GM23338 (cell line): ENCODE measurements at regions not wholly inside any gene's neighbourhood (a gene's known extent, or its start where the extent isn't known, plus 50 kb on each side); places are given as distances from the start of the nearest gene placed in this dataset.

ENCODE experiments used
- ATAC-seq: fragments of 200-7000 bp; cut with Tn5 transposase; 3 replicates; pipeline ENCODE4 v1.9.1; 2020
- DNase-seq: peaks from one replicate; pipeline ENCODE4 v3.0.0-alpha.2; 2015; ENCODE audit warnings: low spot score
- H2AFZ ChIP-seq: fragments of 200-600 bp; sonication (generic); 2 replicates; pipeline ENCODE4 v1.8.0; 2016; ENCODE audit warnings: antibody characterized with exemption, mild to moderate bottlenecking, moderate library complexity
- H3F3A ChIP-seq: fragments of 200-600 bp; sonication (generic); replicated peaks from 2 replicates; pipeline ENCODE4 v1.8.0; 2017; ENCODE audit warnings: antibody characterized with exemption, mixed run types, low read depth
- H3K27ac ChIP-seq: fragments of 200-600 bp; sonication (generic); 2 replicates; pipeline ENCODE4 v1.6.1; 2016; ENCODE audit warnings: low read depth
- H3K27me3 ChIP-seq: fragments of 200-600 bp; sonication (generic); 2 replicates; pipeline ENCODE4 v1.8.0; 2016; ENCODE audit warnings: mild to moderate bottlenecking, mixed run types, moderate library complexity; ENCODE audit not compliant: insufficient read depth
- H3K36me3 ChIP-seq: fragments of 200-600 bp; sonication (generic); 2 replicates; pipeline ENCODE4 v1.8.0; 2016; ENCODE audit warnings: mild to moderate bottlenecking; ENCODE audit not compliant: insufficient read depth
- H3K4me1 ChIP-seq: fragments of 200-600 bp; sonication (generic); 2 replicates; pipeline ENCODE4 v1.8.0; 2016; ENCODE audit warnings: mild to moderate bottlenecking, moderate library complexity; ENCODE audit not compliant: insufficient read depth
- H3K4me2 ChIP-seq: fragments of 200-600 bp; sonication (generic); 2 replicates; pipeline ENCODE4 v1.7.1; 2017; ENCODE audit warnings: mixed run types
- H3K4me3 ChIP-seq: fragments of 200-600 bp; sonication (generic); 2 replicates; pipeline ENCODE4 v1.6.1; 2016; ENCODE audit warnings: mixed run types
- H3K79me2 ChIP-seq: fragments of 200-600 bp; sonication (generic); replicated peaks from 2 replicates; pipeline ENCODE4 v1.8.0; 2017; ENCODE audit warnings: mild to moderate bottlenecking; ENCODE audit not compliant: insufficient read depth
- H3K9me2 ChIP-seq: fragments of 200-600 bp; sonication (generic); 2 replicates; pipeline ENCODE4 v1.8.0; 2017; ENCODE audit not compliant: insufficient read depth
- H4K20me1 ChIP-seq: fragments of 200-600 bp; sonication (generic); replicated peaks from 2 replicates; pipeline ENCODE4 v1.8.0; 2017; ENCODE audit warnings: mild to moderate bottlenecking; ENCODE audit not compliant: insufficient read depth
- H3K27ac Mint-ChIP-seq: 2 replicates; pipeline ENCODE4 v1.8.0; 2020; ENCODE audit warnings: inconsistent platforms, mild to moderate bottlenecking, moderate library complexity, mixed read lengths
- H3K27me3 Mint-ChIP-seq: 3 replicates; pipeline ENCODE4 v1.8.0; 2022; ENCODE audit warnings: low read depth, mild to moderate bottlenecking, moderate library complexity, mixed read lengths, inconsistent platforms; ENCODE audit not compliant: insufficient read depth, poor library complexity
- H3K36me3 Mint-ChIP-seq: 3 replicates; pipeline ENCODE4 v1.8.0; 2021; ENCODE audit warnings: low read depth, mild to moderate bottlenecking, inconsistent platforms, moderate library complexity, mixed read lengths
- H3K4me1 Mint-ChIP-seq: 3 replicates; pipeline ENCODE4 v1.8.0; 2020; ENCODE audit warnings: mild to moderate bottlenecking, inconsistent platforms, mixed read lengths
- H3K4me3 Mint-ChIP-seq: 3 replicates; pipeline ENCODE4 v1.8.0; 2021; ENCODE audit warnings: moderate library complexity, mild to moderate bottlenecking, inconsistent platforms, mixed read lengths
- H3K9me3 Mint-ChIP-seq: 3 replicates; pipeline ENCODE4 v1.8.0; 2020; ENCODE audit warnings: moderate library complexity, mild to moderate bottlenecking, inconsistent platforms, mixed read lengths
- CREB1 ChIP-seq: fragments of 250-450 bp; sonication (Bioruptor Pico); IDR thresholded peaks from 2 replicates; pipeline ENCODE4 v1.5.0; 2020; ENCODE audit warnings: low read depth, mild to moderate bottlenecking, moderate library complexity
- EZH2 ChIP-seq: fragments of 200-600 bp; sonication (generic); IDR thresholded peaks from one replicate; pipeline ENCODE4 v1.8.0; 2017; ENCODE audit warnings: antibody characterized with exemption, mild to moderate bottlenecking, low read depth; ENCODE audit not compliant: unreplicated experiment
- EZH2phosphoT487 ChIP-seq: fragments of 200-600 bp; sonication (generic); IDR thresholded peaks from one replicate; pipeline ENCODE4 v1.8.1; 2018; ENCODE audit warnings: antibody characterized with exemption; ENCODE audit not compliant: unreplicated experiment
- JUNB ChIP-seq: IDR thresholded peaks from one replicate; pipeline ENCODE4 v1.6.1; 2016; ENCODE audit warnings: antibody characterized with exemption; ENCODE audit not compliant: unreplicated experiment
- NANOG ChIP-seq: IDR thresholded peaks from 2 replicates; pipeline ENCODE4 v1.6.1; 2016; ENCODE audit warnings: antibody characterized with exemption, borderline replicate concordance
- POLR2AphosphoS5 ChIP-seq: IDR thresholded peaks from 2 replicates; pipeline ENCODE4 v1.6.1; 2016; ENCODE audit warnings: antibody characterized with exemption, low read depth
- STAT1 ChIP-seq: IDR thresholded peaks from one replicate; pipeline ENCODE4 v1.6.1; 2016; ENCODE audit warnings: antibody characterized with exemption; ENCODE audit not compliant: unreplicated experiment
- ZNF114 ChIP-seq: fragments of 250-450 bp; sonication (Bioruptor Pico); IDR thresholded peaks from 2 replicates; pipeline ENCODE4 v1.5.0; 2020; ENCODE audit warnings: mild to moderate bottlenecking, moderate library complexity
- ZNF331 ChIP-seq: fragments of 250-450 bp; sonication (Bioruptor Pico); IDR thresholded peaks from 2 replicates; pipeline ENCODE4 v1.5.0; 2020; ENCODE audit warnings: low read depth, mild to moderate bottlenecking, moderate library complexity
- TF ChIP-seq, protein P1 (sequence below): IDR thresholded peaks from 2 replicates; pipeline ENCODE4 v1.6.1; 2016; ENCODE audit warnings: antibody characterized with exemption
- TF ChIP-seq, protein P2 (sequence below): IDR thresholded peaks from one replicate; pipeline ENCODE4 v1.6.1; 2018; ENCODE audit warnings: antibody characterized with exemption; ENCODE audit not compliant: unreplicated experiment
- TF ChIP-seq, protein P3 (sequence below), 2 experiments: fragments of 200-600 bp in 1 of 2; sonication (generic) in 1 of 2; conservative IDR thresholded peaks; 2 replicates each; pipeline versions ENCODE4 v1.5.1 to v1.6.1; 2016 to 2017; ENCODE audit warnings: antibody characterized with exemption in 2 of 2, low read depth in 2 of 2, mild to moderate bottlenecking in 2 of 2, moderate library complexity in 1 of 2
- TF ChIP-seq, protein P4 (sequence below): fragments of 250-450 bp; sonication (Bioruptor Pico); IDR thresholded peaks from 2 replicates; pipeline ENCODE4 v1.5.0; 2020; ENCODE audit warnings: mild to moderate bottlenecking, moderate library complexity

DNA sequence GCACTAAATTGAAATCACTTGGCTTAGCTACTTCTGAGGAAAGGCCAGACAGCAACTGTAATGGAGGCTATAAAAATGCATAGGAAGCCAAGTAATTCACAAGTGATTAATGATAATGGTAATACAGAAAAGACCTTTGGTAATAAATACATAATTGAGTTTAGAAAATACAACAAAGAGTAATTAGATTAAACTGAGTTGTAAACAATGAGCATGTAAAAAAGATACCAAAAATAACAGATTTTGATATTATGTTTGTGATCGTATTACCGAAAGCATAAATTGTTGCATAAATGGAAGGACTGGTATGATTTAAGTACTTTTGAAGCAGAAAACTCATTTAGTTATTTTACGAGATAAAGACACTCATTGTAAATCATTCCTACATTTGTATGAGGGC is 556.7 kb upstream of the TMPRSS15 start:
- H3K9me3 Mint-ChIP-seq = no peaks in the 10 kb centered on the region
- H3K4me1 ChIP-seq = no peaks in the 10 kb centered on the region
- H2AFZ ChIP-seq = no peak overlapping the region
- H3K27ac ChIP-seq = no peak overlapping the region
- H3K4me3 Mint-ChIP-seq = no peak overlapping the region
- no peak overlapping the region for H3K4me2 ChIP-seq
- H3K4me1 Mint-ChIP-seq = peaks cover 4% of the 10 kb centered on the region; the same call in 1 of the 3 replicates
- no peak overlapping the region for H3K4me3 ChIP-seq
- H3K36me3 Mint-ChIP-seq = no peaks in the 10 kb centered on the region
- H3K79me2 ChIP-seq = no peaks in the 10 kb centered on the region
- no peak for DNase-seq
- no peaks in the 10 kb centered on the region for H4K20me1 ChIP-seq
- no peaks in the 10 kb centered on the region for H3K36me3 ChIP-seq
- no peaks in the 10 kb centered on the region; the same call in 1 of the 2 replicates for H3K9me2 ChIP-seq
- no peaks in the 10 kb centered on the region for H3K27me3 ChIP-seq
- H3F3A ChIP-seq = no peaks in the 10 kb centered on the region
- no peak overlapping the region for H3K27ac Mint-ChIP-seq
- TF ChIP-seq, protein P1, sequence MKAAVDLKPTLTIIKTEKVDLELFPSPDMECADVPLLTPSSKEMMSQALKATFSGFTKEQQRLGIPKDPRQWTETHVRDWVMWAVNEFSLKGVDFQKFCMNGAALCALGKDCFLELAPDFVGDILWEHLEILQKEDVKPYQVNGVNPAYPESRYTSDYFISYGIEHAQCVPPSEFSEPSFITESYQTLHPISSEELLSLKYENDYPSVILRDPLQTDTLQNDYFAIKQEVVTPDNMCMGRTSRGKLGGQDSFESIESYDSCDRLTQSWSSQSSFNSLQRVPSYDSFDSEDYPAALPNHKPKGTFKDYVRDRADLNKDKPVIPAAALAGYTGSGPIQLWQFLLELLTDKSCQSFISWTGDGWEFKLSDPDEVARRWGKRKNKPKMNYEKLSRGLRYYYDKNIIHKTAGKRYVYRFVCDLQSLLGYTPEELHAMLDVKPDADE = no peak
- TF ChIP-seq CREB1 (CRISPR knock-in tag) (no peak), EZH2phosphoT487 (no peak), EZH2 (no peak), ZNF114 (CRISPR knock-in tag) (no peak), POLR2AphosphoS5 (no peak), JUNB (no peak), STAT1 (no peak), NANOG (no peak), ZNF331 (no peak)
- TF ChIP-seq, protein P2, sequence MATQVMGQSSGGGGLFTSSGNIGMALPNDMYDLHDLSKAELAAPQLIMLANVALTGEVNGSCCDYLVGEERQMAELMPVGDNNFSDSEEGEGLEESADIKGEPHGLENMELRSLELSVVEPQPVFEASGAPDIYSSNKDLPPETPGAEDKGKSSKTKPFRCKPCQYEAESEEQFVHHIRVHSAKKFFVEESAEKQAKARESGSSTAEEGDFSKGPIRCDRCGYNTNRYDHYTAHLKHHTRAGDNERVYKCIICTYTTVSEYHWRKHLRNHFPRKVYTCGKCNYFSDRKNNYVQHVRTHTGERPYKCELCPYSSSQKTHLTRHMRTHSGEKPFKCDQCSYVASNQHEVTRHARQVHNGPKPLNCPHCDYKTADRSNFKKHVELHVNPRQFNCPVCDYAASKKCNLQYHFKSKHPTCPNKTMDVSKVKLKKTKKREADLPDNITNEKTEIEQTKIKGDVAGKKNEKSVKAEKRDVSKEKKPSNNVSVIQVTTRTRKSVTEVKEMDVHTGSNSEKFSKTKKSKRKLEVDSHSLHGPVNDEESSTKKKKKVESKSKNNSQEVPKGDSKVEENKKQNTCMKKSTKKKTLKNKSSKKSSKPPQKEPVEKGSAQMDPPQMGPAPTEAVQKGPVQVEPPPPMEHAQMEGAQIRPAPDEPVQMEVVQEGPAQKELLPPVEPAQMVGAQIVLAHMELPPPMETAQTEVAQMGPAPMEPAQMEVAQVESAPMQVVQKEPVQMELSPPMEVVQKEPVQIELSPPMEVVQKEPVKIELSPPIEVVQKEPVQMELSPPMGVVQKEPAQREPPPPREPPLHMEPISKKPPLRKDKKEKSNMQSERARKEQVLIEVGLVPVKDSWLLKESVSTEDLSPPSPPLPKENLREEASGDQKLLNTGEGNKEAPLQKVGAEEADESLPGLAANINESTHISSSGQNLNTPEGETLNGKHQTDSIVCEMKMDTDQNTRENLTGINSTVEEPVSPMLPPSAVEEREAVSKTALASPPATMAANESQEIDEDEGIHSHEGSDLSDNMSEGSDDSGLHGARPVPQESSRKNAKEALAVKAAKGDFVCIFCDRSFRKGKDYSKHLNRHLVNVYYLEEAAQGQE = no peak
- TF ChIP-seq, protein P3, sequence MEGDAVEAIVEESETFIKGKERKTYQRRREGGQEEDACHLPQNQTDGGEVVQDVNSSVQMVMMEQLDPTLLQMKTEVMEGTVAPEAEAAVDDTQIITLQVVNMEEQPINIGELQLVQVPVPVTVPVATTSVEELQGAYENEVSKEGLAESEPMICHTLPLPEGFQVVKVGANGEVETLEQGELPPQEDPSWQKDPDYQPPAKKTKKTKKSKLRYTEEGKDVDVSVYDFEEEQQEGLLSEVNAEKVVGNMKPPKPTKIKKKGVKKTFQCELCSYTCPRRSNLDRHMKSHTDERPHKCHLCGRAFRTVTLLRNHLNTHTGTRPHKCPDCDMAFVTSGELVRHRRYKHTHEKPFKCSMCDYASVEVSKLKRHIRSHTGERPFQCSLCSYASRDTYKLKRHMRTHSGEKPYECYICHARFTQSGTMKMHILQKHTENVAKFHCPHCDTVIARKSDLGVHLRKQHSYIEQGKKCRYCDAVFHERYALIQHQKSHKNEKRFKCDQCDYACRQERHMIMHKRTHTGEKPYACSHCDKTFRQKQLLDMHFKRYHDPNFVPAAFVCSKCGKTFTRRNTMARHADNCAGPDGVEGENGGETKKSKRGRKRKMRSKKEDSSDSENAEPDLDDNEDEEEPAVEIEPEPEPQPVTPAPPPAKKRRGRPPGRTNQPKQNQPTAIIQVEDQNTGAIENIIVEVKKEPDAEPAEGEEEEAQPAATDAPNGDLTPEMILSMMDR (conservative IDR thresholded peaks at IDR 0.05; ENCODE audit: low read depth in 2 of 2) = no peak
- TF ChIP-seq, protein P4, sequence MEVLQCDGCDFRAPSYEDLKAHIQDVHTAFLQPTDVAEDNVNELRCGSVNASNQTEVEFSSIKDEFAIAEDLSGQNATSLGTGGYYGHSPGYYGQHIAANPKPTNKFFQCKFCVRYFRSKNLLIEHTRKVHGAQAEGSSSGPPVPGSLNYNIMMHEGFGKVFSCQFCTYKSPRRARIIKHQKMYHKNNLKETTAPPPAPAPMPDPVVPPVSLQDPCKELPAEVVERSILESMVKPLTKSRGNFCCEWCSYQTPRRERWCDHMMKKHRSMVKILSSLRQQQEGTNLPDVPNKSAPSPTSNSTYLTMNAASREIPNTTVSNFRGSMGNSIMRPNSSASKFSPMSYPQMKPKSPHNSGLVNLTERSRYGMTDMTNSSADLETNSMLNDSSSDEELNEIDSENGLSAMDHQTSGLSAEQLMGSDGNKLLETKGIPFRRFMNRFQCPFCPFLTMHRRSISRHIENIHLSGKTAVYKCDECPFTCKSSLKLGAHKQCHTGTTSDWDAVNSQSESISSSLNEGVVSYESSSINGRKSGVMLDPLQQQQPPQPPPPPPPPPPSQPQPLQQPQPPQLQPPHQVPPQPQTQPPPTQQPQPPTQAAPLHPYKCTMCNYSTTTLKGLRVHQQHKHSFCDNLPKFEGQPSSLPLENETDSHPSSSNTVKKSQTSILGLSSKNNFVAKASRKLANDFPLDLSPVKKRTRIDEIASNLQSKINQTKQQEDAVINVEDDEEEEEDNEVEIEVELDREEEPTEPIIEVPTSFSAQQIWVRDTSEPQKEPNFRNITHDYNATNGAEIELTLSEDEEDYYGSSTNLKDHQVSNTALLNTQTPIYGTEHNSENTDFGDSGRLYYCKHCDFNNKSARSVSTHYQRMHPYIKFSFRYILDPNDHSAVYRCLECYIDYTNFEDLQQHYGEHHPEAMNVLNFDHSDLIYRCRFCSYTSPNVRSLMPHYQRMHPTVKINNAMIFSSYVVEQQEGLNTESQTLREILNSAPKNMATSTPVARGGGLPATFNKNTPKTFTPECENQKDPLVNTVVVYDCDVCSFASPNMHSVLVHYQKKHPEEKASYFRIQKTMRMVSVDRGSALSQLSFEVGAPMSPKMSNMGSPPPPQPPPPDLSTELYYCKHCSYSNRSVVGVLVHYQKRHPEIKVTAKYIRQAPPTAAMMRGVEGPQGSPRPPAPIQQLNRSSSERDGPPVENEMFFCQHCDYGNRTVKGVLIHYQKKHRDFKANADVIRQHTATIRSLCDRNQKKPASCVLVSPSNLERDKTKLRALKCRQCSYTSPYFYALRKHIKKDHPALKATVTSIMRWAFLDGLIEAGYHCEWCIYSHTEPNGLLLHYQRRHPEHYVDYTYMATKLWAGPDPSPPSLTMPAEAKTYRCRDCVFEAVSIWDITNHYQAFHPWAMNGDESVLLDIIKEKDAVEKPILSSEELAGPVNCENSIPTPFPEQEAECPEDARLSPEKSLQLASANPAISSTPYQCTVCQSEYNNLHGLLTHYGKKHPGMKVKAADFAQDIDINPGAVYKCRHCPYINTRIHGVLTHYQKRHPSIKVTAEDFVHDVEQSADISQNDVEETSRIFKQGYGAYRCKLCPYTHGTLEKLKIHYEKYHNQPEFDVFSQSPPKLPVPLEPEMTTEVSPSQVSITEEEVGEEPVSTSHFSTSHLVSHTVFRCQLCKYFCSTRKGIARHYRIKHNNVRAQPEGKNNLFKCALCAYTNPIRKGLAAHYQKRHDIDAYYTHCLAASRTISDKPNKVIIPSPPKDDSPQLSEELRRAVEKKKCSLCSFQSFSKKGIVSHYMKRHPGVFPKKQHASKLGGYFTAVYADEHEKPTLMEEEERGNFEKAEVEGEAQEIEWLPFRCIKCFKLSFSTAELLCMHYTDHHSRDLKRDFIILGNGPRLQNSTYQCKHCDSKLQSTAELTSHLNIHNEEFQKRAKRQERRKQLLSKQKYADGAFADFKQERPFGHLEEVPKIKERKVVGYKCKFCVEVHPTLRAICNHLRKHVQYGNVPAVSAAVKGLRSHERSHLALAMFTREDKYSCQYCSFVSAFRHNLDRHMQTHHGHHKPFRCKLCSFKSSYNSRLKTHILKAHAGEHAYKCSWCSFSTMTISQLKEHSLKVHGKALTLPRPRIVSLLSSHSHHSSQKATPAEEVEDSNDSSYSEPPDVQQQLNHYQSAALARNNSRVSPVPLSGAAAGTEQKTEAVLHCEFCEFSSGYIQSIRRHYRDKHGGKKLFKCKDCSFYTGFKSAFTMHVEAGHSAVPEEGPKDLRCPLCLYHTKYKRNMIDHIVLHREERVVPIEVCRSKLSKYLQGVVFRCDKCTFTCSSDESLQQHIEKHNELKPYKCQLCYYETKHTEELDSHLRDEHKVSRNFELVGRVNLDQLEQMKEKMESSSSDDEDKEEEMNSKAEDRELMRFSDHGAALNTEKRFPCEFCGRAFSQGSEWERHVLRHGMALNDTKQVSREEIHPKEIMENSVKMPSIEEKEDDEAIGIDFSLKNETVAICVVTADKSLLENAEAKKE = no peak
- no peaks in the 10 kb centered on the region for H3K27me3 Mint-ChIP-seq
- ATAC-seq = no peak
